22Rv1 (cell line): ENCODE measurements at regions not wholly inside any gene's neighbourhood (a gene's known extent, or its start where the extent isn't known, plus 50 kb on each side); places are given as distances from the start of the nearest gene placed in this dataset.
A peak's percentile ranks its signal among the peaks of the same experiment; 100 is the strongest.
"Not testable (repeated sequence)": the region's sequence is repeated elsewhere in the genome, so short reads cannot be mapped to it uniquely, and the experiment has no call there.

Source experiments
- H3K27ac ChIP-seq: fragments of 450-650 bp; 2 replicates; pipeline ENCODE4 v1.5.1; 2017
- CTCF ChIP-seq: fragments of 450-650 bp; IDR thresholded peaks from 2 replicates; pipeline ENCODE4 v1.5.1; 2017; ENCODE audit warnings: mild to moderate bottlenecking
- ZFX ChIP-seq: fragments of 450-650 bp; IDR thresholded peaks from 2 replicates; pipeline ENCODE4 v1.6.1; 2017; ENCODE audit warnings: antibody characterized with exemption, borderline replicate concordance

GRCh38 chr12:54716261-54716660 is 68.1 kb upstream of the DCD start:
- no peak overlapping the region for H3K27ac ChIP-seq
- TF ChIP-seq CTCF (no peak), ZFX (no peak)

GRCh38 chr12:54713876-54714275 is 65.7 kb upstream of the DCD start:
- not testable (repeated sequence) for H3K27ac ChIP-seq

GRCh38 chr12:54711669-54712068 is 63.5 kb upstream of the DCD start:
- TF ChIP-seq CTCF (no peak), ZFX (no peak)

GRCh38 chr12:54708826-54709225 is 60.7 kb upstream of the DCD start:
- H3K27ac ChIP-seq = no peak overlapping the region
- no peak for TF ChIP-seq CTCF
- no peak for TF ChIP-seq ZFX

More at GRCh38 chr12:54711669-54712068, 63.5 kb upstream of the DCD start:
- H3K27ac ChIP-seq = no peak overlapping the region

- TF ChIP-seq CTCF = no peak
- TF ChIP-seq ZFX = no peak
- H3K27ac ChIP-seq = no peak overlapping the region
Measured at GRCh38 chr12:54704202-54704601, 56.0 kb upstream of the DCD start.

- TF ChIP-seq CTCF (peak; percentile 83), ZFX (no peak)
- H3K27ac ChIP-seq = no peak overlapping the region
Measured at GRCh38 chr12:54701940-54702592, 53.9 kb upstream of the DCD start.

- no peak overlapping the region for H3K27ac ChIP-seq
- no peak for TF ChIP-seq ZFX
- TF ChIP-seq CTCF = no peak
Measured at GRCh38 chr12:54700849-54701248, 52.7 kb upstream of the DCD start.

GRCh38 chr12:54700301-54700700 is 52.1 kb upstream of the DCD start:
- TF ChIP-seq CTCF (no peak), ZFX (no peak)

More at GRCh38 chr12:54700301-54700700, 52.1 kb upstream of the DCD start:
- no peak overlapping the region for H3K27ac ChIP-seq
